ENCODE measurements at regions not wholly inside any gene's neighbourhood (a gene's known extent, or its start where the extent isn't known, plus 50 kb on each side); places are given as distances from the start of the nearest gene placed in this dataset.

GRCh38 chr12:113755098-113755497, 211.0 kb downstream of the RBM19 start:
- H3K4me1 ChIP-seq = no peaks in the 10 kb centered on the region
- H3K36me3 ChIP-seq = no peaks in the 10 kb centered on the region
- peaks cover 0 to 22% (median 0%) of the 10 kb centered on the region in 11 donors for H3K9me3 ChIP-seq
- H3K4me3 ChIP-seq = no peak overlapping the region
- 47 to 49% methylated on average over 5 of the region's 5 CpGs for WGBS, 2 donors
- intact Hi-C loops (cut with DNase I) = no loop called here
- no peak for ATAC-seq
- peaks cover 0 to 53% (median 47%) of the 10 kb centered on the region in 7 donors for H3K27me3 ChIP-seq
- no peak for TF ChIP-seq CTCF (IDR thresholded peaks at IDR 0.05)
- no peak overlapping the region for H3K27ac ChIP-seq
- DNase-seq = no peak

- no peak for TF ChIP-seq CTCF (IDR thresholded peaks at IDR 0.05)
- Histone ChIP-seq H3K9me3 (peaks cover 0 to 16% (median 0%) of the 10 kb centered on the region in 11 donors), H3K4me3 (no peak overlapping the region), H3K27ac (no peak overlapping the region), H3K4me1 (no peaks in the 10 kb centered on the region), H3K27me3 (peaks cover 0 to 72% (median 49%) of the 10 kb centered on the region in 7 donors), H3K36me3 (no peaks in the 10 kb centered on the region)
- intact Hi-C loops (cut with DNase I) = no loop called here
- DNase-seq (no peak), ATAC-seq (no peak)
- 81 to 82% methylated on average over 2 of the region's 2 CpGs for WGBS, 2 donors
These were observed 214.6 kb downstream of the RBM19 start for GRCh38 chr12:113751513-113751912.

- peaks cover 0 to 71% (median 44%) of the 10 kb centered on the region in 7 donors for H3K27me3 ChIP-seq
- 43 to 50% methylated on average over 1 of the region's 1 CpG for WGBS, 2 donors
These were observed 216.7 kb downstream of the RBM19 start for GRCh38 chr12:113749433-113749815.

GRCh38 chr12:113748707-113749432, 217.3 kb downstream of the RBM19 start:
- Histone ChIP-seq H3K36me3 (no peaks in the 10 kb centered on the region), H3K9me3 (peaks cover 0 to 16% (median 0%) of the 10 kb centered on the region in 11 donors), H3K27me3 (peaks cover 0 to 75% (median 41%) of the 10 kb centered on the region in 7 donors), H3K4me1 (no peaks in the 10 kb centered on the region), H3K4me3 (no peak overlapping the region), H3K27ac (no peak overlapping the region)
- 65% methylated on average over 6 of the region's 6 CpGs for WGBS, 2 donors
- intact Hi-C loops (cut with DNase I) = no loop called here
- no peak for TF ChIP-seq CTCF (IDR thresholded peaks at IDR 0.05)
- no peak for ATAC-seq
- DNase-seq = no peak

More at GRCh38 chr12:113749433-113749815, 216.7 kb downstream of the RBM19 start:
- intact Hi-C loops (cut with DNase I) = no loop called here
- ATAC-seq (no peak), DNase-seq (no peak)
- Histone ChIP-seq H3K4me3 (no peak overlapping the region), H3K36me3 (no peaks in the 10 kb centered on the region), H3K4me1 (no peaks in the 10 kb centered on the region), H3K27ac (no peak overlapping the region), H3K9me3 (peaks cover 0 to 16% (median 0%) of the 10 kb centered on the region in 11 donors)
- no peak for TF ChIP-seq CTCF (IDR thresholded peaks at IDR 0.05)
